SK-N-SH (cell line): ENCODE measurements at regions not wholly inside any gene's neighbourhood (a gene's known extent, or its start where the extent isn't known, plus 50 kb on each side); places are given as distances from the start of the nearest gene placed in this dataset.

Experiments
- CTCF ChIA-PET: fragments of 300-600, 350-600 bp; formaldehyde crosslinking; extraction: SDS; loops from one replicate; lab custom pipeline; 2021; lab: Yijun Ruan, JAX
- POLR2A ChIA-PET: fragments of 350-600 bp; sonication (Branson Sonifier 250); formaldehyde crosslinking; extraction: SDS; loops from one replicate; lab custom pipeline; 2020; ENCODE audit warnings: antibody characterized with exemption, inconsistent platforms; lab: Yijun Ruan, JAX
- DNase-seq: peaks from one replicate; pipeline ENCODE4 v3.0.0; 2012
- H2AFZ ChIP-seq: fragments of 200-600 bp; sonication (generic); 2 replicates; pipeline ENCODE4 v1.8.1; 2016; ENCODE audit warnings: antibody characterized with exemption, mild to moderate bottlenecking, low read depth
- H3F3A ChIP-seq: fragments of 200-600 bp; sonication (generic); replicated peaks from 2 replicates; pipeline ENCODE3; 2016; ENCODE audit warnings: antibody characterized with exemption, mild to moderate bottlenecking; ENCODE audit not compliant: insufficient read depth
- H3K27ac ChIP-seq, 2 experiments: fragments of 200-500 bp in 1 of 2; fragments of 200-600 bp in 1 of 2; sonication (Bioruptor generic) in 1 of 2; sonication (generic), shearing (Covaris generic) in 1 of 2; 2 replicates each; pipeline versions ENCODE4 v1.5.1 to v1.6.1; 2014 to 2016; ENCODE audit warnings: low read depth in 2 of 2, inconsistent platforms in 1 of 2, low read length in 1 of 2, mild to moderate bottlenecking in 1 of 2, mixed read lengths in 1 of 2
- H3K27me3 ChIP-seq: fragments of 200-600 bp; sonication (generic), shearing (Covaris generic); 2 replicates; pipeline ENCODE4 v1.6.1; 2016; ENCODE audit warnings: mixed run types; ENCODE audit not compliant: insufficient read depth
- H3K36me3 ChIP-seq, 2 experiments: fragments of 200-500 bp in 1 of 2; fragments of 200-600 bp in 1 of 2; sonication (Bioruptor generic) in 1 of 2; sonication (generic) in 1 of 2; replicated peaks in 1 of 2; 2 replicates each; pipeline versions ENCODE3 to v1.5.1; 2014 to 2016; ENCODE audit warnings: low read length in 1 of 2, mild to moderate bottlenecking in 1 of 2; ENCODE audit not compliant: insufficient read depth in 2 of 2, control insufficient read depth in 1 of 2
- H3K4me1 ChIP-seq, 2 experiments: fragments of 200-500 bp in 1 of 2; fragments of 200-600 bp in 1 of 2; sonication (Bioruptor generic) in 1 of 2; sonication (generic), shearing (Covaris generic) in 1 of 2; 2 replicates each; pipeline versions ENCODE4 v1.5.1 to v1.6.1; 2014 to 2016; ENCODE audit warnings: low read depth in 1 of 2, low read length in 1 of 2, mixed run types in 1 of 2; ENCODE audit not compliant: insufficient read depth in 2 of 2, control insufficient read depth in 1 of 2
- H3K4me2 ChIP-seq: fragments of 200-600 bp; sonication (generic), shearing (Covaris generic); 2 replicates; pipeline ENCODE4 v1.6.1; 2017; ENCODE audit warnings: mixed run types
- H3K4me3 ChIP-seq, 2 experiments: fragments of 200-500 bp in 1 of 2; fragments of 200-600 bp in 1 of 2; sonication (Bioruptor generic) in 1 of 2; sonication (generic), shearing (Covaris generic) in 1 of 2; 2 replicates each; pipeline versions ENCODE4 v1.5.1 to v1.8.1; 2014 to 2016; ENCODE audit warnings: low read depth in 2 of 2, inconsistent platforms in 1 of 2, low read length in 1 of 2, mild to moderate bottlenecking in 1 of 2, mixed read lengths in 1 of 2, moderate library complexity in 1 of 2
- H3K79me2 ChIP-seq: fragments of 200-600 bp; sonication (generic); 2 replicates; pipeline ENCODE4 v1.8.1; 2017; ENCODE audit warnings: mild to moderate bottlenecking; ENCODE audit not compliant: insufficient read depth
- H3K9ac ChIP-seq: fragments of 200-600 bp; sonication (generic); 2 replicates; pipeline ENCODE4 v1.6.1; 2017; ENCODE audit warnings: mixed run types
- H3K9me2 ChIP-seq: fragments of 200-600 bp; sonication (generic); 2 replicates; pipeline ENCODE4 v1.6.1; 2017; ENCODE audit warnings: mixed run types
- H3K9me3 ChIP-seq: fragments of 200-600 bp; sonication (generic); 2 replicates; pipeline ENCODE4 v1.6.1; 2017; ENCODE audit warnings: mixed run types, mild to moderate bottlenecking, moderate library complexity
- H4K20me1 ChIP-seq: fragments of 200-600 bp; sonication (generic); 2 replicates; pipeline ENCODE4 v1.6.1; 2017; ENCODE audit warnings: mild to moderate bottlenecking, mixed run types; ENCODE audit not compliant: insufficient read depth
- CHD2 ChIP-seq: fragments of 150-350 bp; IDR thresholded peaks from 2 replicates; pipeline ENCODE4 v1.6.1; 2018; ENCODE audit warnings: low read length; ENCODE audit not compliant: partially characterized antibody
- EZH2phosphoT487 ChIP-seq: fragments of 200-600 bp; sonication (generic); IDR thresholded peaks from 2 replicates; pipeline ENCODE4 v1.6.1; 2017; ENCODE audit warnings: low read depth, mixed run types, mild to moderate bottlenecking, antibody characterized with exemption, moderate library complexity, borderline replicate concordance
- FOXM1 ChIP-seq: IDR thresholded peaks from 2 replicates; pipeline ENCODE4 v1.4.0; 2012; ENCODE audit warnings: low read depth, mild to moderate bottlenecking
- GABPA ChIP-seq: IDR thresholded peaks from 2 replicates; pipeline ENCODE4 v1.4.0; 2012; ENCODE audit warnings: low read depth, mild to moderate bottlenecking
- MXI1 ChIP-seq: IDR thresholded peaks from 2 replicates; pipeline ENCODE4 v1.6.1; 2012; ENCODE audit warnings: mild to moderate bottlenecking, low read depth, low read length, improper control_type of control experiment
- POLR2AphosphoS5 ChIP-seq: IDR thresholded peaks from 2 replicates; pipeline ENCODE4 v1.6.1; 2012; ENCODE audit warnings: low read depth, low read length
- RCOR1 ChIP-seq: fragments of 150-350 bp; IDR thresholded peaks from 2 replicates; pipeline ENCODE4 v1.6.1; 2017; ENCODE audit warnings: antibody characterized with exemption, low read length
- RFX5 ChIP-seq: IDR thresholded peaks from 2 replicates; pipeline ENCODE4 v1.6.1; 2012; ENCODE audit warnings: mild to moderate bottlenecking, improper control_type of control experiment, low read length
- RXRA ChIP-seq: IDR thresholded peaks from 2 replicates; pipeline ENCODE4 v1.4.0; 2012; ENCODE audit warnings: low read depth, mild to moderate bottlenecking, borderline replicate concordance
- SIN3A ChIP-seq: IDR thresholded peaks from 2 replicates; pipeline ENCODE4 v1.6.1; 2012; ENCODE audit warnings: low read depth, mild to moderate bottlenecking, low read length, moderate library complexity, borderline replicate concordance
- TAF1 ChIP-seq: IDR thresholded peaks from 2 replicates; pipeline ENCODE4 v1.6.1; 2012; ENCODE audit warnings: low read depth, mild to moderate bottlenecking, low read length, moderate library complexity, borderline replicate concordance
- YY1 ChIP-seq: IDR thresholded peaks from 2 replicates; pipeline ENCODE4 v1.4.0; 2012; ENCODE audit warnings: low read depth, mild to moderate bottlenecking
- WGBS: methylation state at CpG from one replicate; pipeline ENCODE4 v1.1.6; 2017; ENCODE audit warnings: low lambda C conversion rate; 5-methylcytosine and 5-hydroxymethylcytosine counted together
- TF ChIP-seq, protein P1 (sequence below): IDR thresholded peaks from 2 replicates; pipeline ENCODE4 v1.6.1; 2012; ENCODE audit warnings: mild to moderate bottlenecking, low read depth, low read length, moderate library complexity
- TF ChIP-seq, protein P2 (sequence below): fragments of 150-350 bp; IDR thresholded peaks from 2 replicates; pipeline ENCODE4 v1.6.1; 2017; ENCODE audit warnings: antibody characterized with exemption, low read length, low read depth, borderline replicate concordance

DNA sequence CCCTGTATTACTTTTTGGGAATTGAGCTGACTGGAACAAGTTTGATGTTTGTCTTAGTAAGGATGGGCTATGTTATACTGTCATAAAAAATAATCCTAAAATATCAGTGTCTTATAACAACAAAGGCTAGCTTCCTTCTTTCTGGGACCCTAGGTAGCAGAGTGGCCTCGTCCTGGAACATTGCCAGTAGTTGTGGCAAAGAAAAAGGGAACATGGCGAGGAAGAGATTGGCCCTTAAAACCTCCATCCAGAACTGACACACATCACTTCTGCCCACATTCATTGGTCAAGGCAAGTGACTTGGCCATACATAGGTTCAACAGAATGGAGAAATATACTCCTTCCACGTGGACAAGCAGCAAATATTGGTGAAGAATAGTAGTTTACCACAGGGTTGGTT lies 287.9 kb downstream of the PPP1R2C start:
- Histone ChIP-seq H3K9me3 (no peaks in the 10 kb centered on the region), H3K27ac (no peak overlapping the region), H4K20me1 (no peaks in the 10 kb centered on the region), H3K79me2 (no peaks in the 10 kb centered on the region), H3K4me2 (no peak overlapping the region), H3K9me2 (no peaks in the 10 kb centered on the region), H3F3A (no peaks in the 10 kb centered on the region), H3K27me3 (no peaks in the 10 kb centered on the region; the same call in 1 of the 2 replicates), H3K4me3 (no peak overlapping the region), H2AFZ (no peak overlapping the region), H3K36me3 (no peaks in the 10 kb centered on the region), H3K4me1 (no peaks in the 10 kb centered on the region), H3K9ac (no peak overlapping the region)
- no peak for DNase-seq
- POLR2A ChIA-PET = no interaction called here
- 0% methylated on average over 3 of the region's 3 CpGs for WGBS
- CTCF ChIA-PET = no interaction called here
- TF ChIP-seq GABPA (no peak), TAF1 (no peak), SIN3A (no peak), RXRA (no peak), RCOR1 (no peak), FOXM1 (no peak)
- TF ChIP-seq, protein P1, sequence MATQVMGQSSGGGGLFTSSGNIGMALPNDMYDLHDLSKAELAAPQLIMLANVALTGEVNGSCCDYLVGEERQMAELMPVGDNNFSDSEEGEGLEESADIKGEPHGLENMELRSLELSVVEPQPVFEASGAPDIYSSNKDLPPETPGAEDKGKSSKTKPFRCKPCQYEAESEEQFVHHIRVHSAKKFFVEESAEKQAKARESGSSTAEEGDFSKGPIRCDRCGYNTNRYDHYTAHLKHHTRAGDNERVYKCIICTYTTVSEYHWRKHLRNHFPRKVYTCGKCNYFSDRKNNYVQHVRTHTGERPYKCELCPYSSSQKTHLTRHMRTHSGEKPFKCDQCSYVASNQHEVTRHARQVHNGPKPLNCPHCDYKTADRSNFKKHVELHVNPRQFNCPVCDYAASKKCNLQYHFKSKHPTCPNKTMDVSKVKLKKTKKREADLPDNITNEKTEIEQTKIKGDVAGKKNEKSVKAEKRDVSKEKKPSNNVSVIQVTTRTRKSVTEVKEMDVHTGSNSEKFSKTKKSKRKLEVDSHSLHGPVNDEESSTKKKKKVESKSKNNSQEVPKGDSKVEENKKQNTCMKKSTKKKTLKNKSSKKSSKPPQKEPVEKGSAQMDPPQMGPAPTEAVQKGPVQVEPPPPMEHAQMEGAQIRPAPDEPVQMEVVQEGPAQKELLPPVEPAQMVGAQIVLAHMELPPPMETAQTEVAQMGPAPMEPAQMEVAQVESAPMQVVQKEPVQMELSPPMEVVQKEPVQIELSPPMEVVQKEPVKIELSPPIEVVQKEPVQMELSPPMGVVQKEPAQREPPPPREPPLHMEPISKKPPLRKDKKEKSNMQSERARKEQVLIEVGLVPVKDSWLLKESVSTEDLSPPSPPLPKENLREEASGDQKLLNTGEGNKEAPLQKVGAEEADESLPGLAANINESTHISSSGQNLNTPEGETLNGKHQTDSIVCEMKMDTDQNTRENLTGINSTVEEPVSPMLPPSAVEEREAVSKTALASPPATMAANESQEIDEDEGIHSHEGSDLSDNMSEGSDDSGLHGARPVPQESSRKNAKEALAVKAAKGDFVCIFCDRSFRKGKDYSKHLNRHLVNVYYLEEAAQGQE = no peak

DNA sequence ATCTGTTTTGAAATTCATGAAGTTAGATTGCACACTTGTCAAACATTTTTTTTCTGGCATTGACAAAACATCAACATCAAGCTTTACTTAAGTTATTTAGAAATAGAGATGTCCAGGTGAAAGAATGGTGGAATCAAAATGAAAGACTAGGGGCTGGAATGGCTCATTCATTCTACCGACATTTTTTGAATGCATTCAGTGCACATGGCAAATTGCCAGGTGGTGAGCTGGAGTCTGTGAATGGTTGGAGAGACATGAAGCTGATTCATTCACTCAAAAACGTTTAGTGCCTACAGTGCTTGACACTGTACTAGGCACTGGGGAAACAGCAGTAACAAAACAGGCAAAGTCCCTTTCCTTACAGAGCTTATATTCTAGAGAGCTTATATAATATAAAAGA lies 292.4 kb downstream of the PPP1R2C start:
- no peaks in the 10 kb centered on the region for H3K27me3 ChIP-seq
- no peaks in the 10 kb centered on the region for H3K4me1 ChIP-seq
- H3K79me2 ChIP-seq = no peaks in the 10 kb centered on the region
- no peaks in the 10 kb centered on the region for H3K36me3 ChIP-seq
- ChIA-PET CTCF (no interaction called here), POLR2A (no interaction called here)
- H3K4me2 ChIP-seq = no peak overlapping the region
- H3K9me3 ChIP-seq = no peaks in the 10 kb centered on the region
- H4K20me1 ChIP-seq = no peaks in the 10 kb centered on the region
- no peaks in the 10 kb centered on the region for H3F3A ChIP-seq
- H3K4me3 ChIP-seq = no peak overlapping the region
- TF ChIP-seq SIN3A = no peak
- no peak for TF ChIP-seq MXI1
- TF ChIP-seq RFX5 = no peak
- TF ChIP-seq, protein P1 = no peak
- TF ChIP-seq, protein P2, sequence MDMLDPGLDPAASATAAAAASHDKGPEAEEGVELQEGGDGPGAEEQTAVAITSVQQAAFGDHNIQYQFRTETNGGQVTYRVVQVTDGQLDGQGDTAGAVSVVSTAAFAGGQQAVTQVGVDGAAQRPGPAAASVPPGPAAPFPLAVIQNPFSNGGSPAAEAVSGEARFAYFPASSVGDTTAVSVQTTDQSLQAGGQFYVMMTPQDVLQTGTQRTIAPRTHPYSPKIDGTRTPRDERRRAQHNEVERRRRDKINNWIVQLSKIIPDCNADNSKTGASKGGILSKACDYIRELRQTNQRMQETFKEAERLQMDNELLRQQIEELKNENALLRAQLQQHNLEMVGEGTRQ = no peak
- TF ChIP-seq CHD2 = no peak
- no peak for TF ChIP-seq YY1
- TF ChIP-seq POLR2AphosphoS5 = no peak
- no peak for TF ChIP-seq EZH2phosphoT487
- 5% methylated on average over 2 of the region's 2 CpGs for WGBS
- no peak overlapping the region for H3K27ac ChIP-seq
- H2AFZ ChIP-seq = no peak overlapping the region
- no peak overlapping the region for H3K9ac ChIP-seq
- no peaks in the 10 kb centered on the region for H3K9me2 ChIP-seq
- DNase-seq = no peak
